NB4 (cell line): ENCODE measurements at regions not wholly inside any gene's neighbourhood (a gene's known extent, or its start where the extent isn't known, plus 50 kb on each side); places are given as distances from the start of the nearest gene placed in this dataset.

Source experiments
- DNase-seq: peaks from one replicate; pipeline ENCODE4 v3.0.0; 2010; ENCODE audit warnings: low read depth
- H3K4me3 ChIP-seq: one replicate; pipeline ENCODE4 v1.5.1; 2011; ENCODE audit warnings: mild to moderate bottlenecking, low read depth, low read length, moderate library complexity
- MYC ChIP-seq: IDR thresholded peaks from 2 replicates; pipeline ENCODE4 v1.6.1; 2011; ENCODE audit warnings: low read depth, low read length
- POLR2A ChIP-seq: IDR thresholded peaks from 2 replicates; pipeline ENCODE4 v1.6.1; 2011; ENCODE audit warnings: mild to moderate bottlenecking; ENCODE audit not compliant: insufficient read length; ENCODE audit errors: extremely low read depth
- TF ChIP-seq, protein P1 (sequence below): IDR thresholded peaks from 2 replicates; pipeline ENCODE4 v1.6.1; 2011; ENCODE audit warnings: low read depth, low read length
- TF ChIP-seq, protein P2 (sequence below): IDR thresholded peaks from one replicate; pipeline ENCODE4 v1.5.1; 2012; ENCODE audit warnings: low read depth, low read length

DNA sequence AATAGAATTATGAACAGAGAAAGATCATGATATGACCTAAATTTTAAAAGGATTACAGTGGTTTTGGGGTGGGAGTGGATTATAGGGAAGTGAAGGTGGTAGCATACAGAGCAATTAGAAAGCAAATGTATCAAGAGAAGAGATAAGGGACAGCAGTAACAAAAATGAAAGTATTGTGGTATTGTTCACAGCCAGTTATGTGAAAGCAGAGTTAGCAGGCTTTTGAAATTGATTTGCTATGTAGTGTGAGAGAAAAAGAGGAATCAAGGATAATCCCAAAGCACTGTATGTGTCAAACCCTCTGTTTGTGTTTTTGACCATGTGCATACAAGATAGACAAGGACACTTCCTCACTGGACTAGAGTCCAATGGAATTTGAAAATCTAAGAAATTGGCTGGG, 1721.4 kb downstream of the PCDH9 start:
- H3K4me3 ChIP-seq = no peak overlapping the region
- DNase-seq = no peak
- TF ChIP-seq, protein P1, sequence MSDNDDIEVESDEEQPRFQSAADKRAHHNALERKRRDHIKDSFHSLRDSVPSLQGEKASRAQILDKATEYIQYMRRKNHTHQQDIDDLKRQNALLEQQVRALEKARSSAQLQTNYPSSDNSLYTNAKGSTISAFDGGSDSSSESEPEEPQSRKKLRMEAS = no peak
- TF ChIP-seq MYC = no peak
- no peak for TF ChIP-seq POLR2A
- TF ChIP-seq, protein P2, sequence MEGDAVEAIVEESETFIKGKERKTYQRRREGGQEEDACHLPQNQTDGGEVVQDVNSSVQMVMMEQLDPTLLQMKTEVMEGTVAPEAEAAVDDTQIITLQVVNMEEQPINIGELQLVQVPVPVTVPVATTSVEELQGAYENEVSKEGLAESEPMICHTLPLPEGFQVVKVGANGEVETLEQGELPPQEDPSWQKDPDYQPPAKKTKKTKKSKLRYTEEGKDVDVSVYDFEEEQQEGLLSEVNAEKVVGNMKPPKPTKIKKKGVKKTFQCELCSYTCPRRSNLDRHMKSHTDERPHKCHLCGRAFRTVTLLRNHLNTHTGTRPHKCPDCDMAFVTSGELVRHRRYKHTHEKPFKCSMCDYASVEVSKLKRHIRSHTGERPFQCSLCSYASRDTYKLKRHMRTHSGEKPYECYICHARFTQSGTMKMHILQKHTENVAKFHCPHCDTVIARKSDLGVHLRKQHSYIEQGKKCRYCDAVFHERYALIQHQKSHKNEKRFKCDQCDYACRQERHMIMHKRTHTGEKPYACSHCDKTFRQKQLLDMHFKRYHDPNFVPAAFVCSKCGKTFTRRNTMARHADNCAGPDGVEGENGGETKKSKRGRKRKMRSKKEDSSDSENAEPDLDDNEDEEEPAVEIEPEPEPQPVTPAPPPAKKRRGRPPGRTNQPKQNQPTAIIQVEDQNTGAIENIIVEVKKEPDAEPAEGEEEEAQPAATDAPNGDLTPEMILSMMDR = no peak

- H3K4me3 ChIP-seq = no peak overlapping the region
- no peak for DNase-seq
- TF ChIP-seq MYC (no peak), POLR2A (no peak)
- TF ChIP-seq, protein P2 = no peak
- TF ChIP-seq, protein P1 = no peak
Observed at GRCh38 chr13:65508338-65508737, 1721.8 kb downstream of the PCDH9 start.

DNA sequence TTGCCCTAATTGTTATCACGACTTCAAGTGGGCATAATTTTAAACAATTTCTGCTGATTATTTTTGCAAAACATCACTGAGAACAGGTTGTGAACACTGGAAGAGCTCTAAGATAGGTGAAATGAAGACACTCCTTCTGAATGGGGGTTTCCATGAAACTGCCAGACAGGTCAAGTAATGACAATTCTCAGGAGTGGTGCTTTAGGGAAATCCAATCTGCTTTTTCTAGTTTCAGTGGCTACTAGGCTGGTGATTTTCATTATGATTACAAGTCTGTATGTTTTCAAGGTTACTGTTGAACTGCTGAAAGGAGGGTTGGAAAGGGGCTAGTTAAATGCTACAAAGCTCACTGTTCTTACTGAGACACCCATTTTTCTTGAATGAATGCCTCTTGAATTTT, 1724.2 kb downstream of the PCDH9 start:
- TF ChIP-seq POLR2A = no peak
- TF ChIP-seq, protein P1 = no peak
- no peak for TF ChIP-seq MYC
- TF ChIP-seq, protein P2 = no peak

DNA sequence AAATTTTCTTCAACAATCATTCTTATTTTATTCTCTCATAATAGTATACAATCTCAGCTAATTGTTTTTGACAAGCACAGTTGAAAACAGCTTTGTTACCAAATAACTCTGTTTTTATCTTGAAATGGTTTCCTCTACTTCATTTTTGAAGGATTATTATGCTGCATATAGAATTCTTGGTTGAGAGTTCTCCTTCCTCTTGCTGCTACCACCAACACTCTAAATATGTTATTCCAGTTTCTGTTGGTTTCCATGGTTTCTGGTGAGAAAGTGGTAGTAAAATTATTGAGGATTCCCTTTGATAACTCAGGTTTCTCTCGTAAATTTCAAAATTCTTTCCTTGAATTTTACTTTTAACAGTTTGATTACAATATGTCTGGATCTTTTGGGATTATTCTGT, 1725.9 kb downstream of the PCDH9 start:
- no peak for DNase-seq
- H3K4me3 ChIP-seq = no peak overlapping the region
- TF ChIP-seq POLR2A (no peak), MYC (no peak)
- TF ChIP-seq, protein P1 = no peak
- TF ChIP-seq, protein P2 = no peak

More for the DNA sequence above, 1724.2 kb downstream of the PCDH9 start:
- no peak overlapping the region for H3K4me3 ChIP-seq
- no peak for DNase-seq

DNA sequence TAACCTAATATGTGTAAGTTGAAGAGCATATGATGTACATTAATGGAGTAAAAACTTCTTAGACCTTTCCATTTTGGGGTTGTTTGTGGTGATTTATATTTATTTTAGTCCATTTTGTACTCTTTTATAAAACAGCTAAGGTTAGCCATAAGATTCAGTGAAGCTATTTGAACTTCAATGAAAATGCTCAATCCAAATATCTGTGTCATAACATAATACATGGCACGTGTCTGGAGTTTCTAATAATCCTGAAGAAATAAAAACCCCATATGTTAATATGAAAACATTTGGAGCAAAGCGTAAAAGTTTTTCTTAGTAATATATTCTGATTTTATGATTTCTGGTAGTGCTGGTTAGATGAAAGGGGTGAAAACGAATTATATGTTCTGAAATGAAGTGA, 1729.7 kb downstream of the PCDH9 start:
- DNase-seq = no peak
- TF ChIP-seq, protein P1 = no peak

DNA sequence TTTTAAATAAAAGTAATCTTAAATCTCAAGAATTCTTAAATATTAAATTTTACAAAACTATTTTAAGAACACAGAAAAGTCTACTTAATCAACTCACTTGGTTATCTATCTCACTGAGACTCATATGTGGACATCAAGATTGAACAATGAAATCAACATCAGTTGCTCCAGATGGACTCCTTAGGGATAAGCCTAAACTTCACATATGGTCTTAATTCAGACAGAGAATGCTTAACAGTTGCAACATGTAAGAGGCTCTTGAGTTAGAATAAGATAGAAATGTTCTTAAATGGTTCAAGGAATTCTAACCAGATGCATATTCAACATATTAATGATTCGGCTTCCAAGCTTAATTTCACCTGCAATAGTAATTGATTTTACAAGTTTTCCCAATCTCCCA, 1730.9 kb downstream of the PCDH9 start:
- H3K4me3 ChIP-seq = no peak overlapping the region
- TF ChIP-seq, protein P2 = no peak
- TF ChIP-seq MYC (no peak), POLR2A (no peak)
- TF ChIP-seq, protein P1 = no peak
- DNase-seq = no peak

More for the DNA sequence above, 1729.7 kb downstream of the PCDH9 start:
- no peak overlapping the region for H3K4me3 ChIP-seq
